Natural killer cell treated with Interleukin-12 subunit alpha and Interleukin-12 subunit beta and Interleukin-15 and Interleukin-18, amount 100 ng/mL, for 72 hours (primary cell): ENCODE measurements at regions not wholly inside any gene's neighbourhood (a gene's known extent, or its start where the extent isn't known, plus 50 kb on each side); places are given as distances from the start of the nearest gene placed in this dataset.

ENCODE experiments used
- ATAC-seq, 2 donors: fragments of 150-1000 bp; cut with Tn5 transposase in 1 of 2; sonication (Bioruptor Pico), chemical (Tn5 transposase) in 1 of 2; 2 replicates each; pipeline ENCODE4 v1.10.0; 2021
- DNase-seq: peaks from one replicate; pipeline ENCODE4 v3.0.0; 2022; ENCODE audit warnings: low spot score
- H3K27ac Mint-ChIP-seq, 2 donors: 1 replicate in 1 of 2; 2 replicates in 1 of 2; pipeline ENCODE4 v1.8.0; 2022; ENCODE audit warnings: mixed read lengths in 2 of 2, mild to moderate bottlenecking in 1 of 2, moderate library complexity in 1 of 2
- H3K27me3 Mint-ChIP-seq, 2 donors: 1 replicate in 1 of 2; 2 replicates in 1 of 2; pipeline ENCODE4 v1.8.0; 2022; ENCODE audit warnings: mixed read lengths in 2 of 2
- H3K36me3 Mint-ChIP-seq: one replicate; pipeline ENCODE4 v1.8.0; 2022; ENCODE audit warnings: mixed read lengths
- H3K4me1 Mint-ChIP-seq, 2 donors: 1 replicate in 1 of 2; 2 replicates in 1 of 2; pipeline ENCODE4 v1.8.0; 2022; ENCODE audit warnings: low read depth in 2 of 2, mixed read lengths in 2 of 2, mild to moderate bottlenecking in 1 of 2
- H3K4me3 Mint-ChIP-seq: one replicate; pipeline ENCODE4 v1.8.0; 2022; ENCODE audit warnings: mixed read lengths
- H3K9me3 Mint-ChIP-seq: 2 replicates; pipeline ENCODE4 v1.8.0; 2022; ENCODE audit warnings: mixed read lengths

DNA sequence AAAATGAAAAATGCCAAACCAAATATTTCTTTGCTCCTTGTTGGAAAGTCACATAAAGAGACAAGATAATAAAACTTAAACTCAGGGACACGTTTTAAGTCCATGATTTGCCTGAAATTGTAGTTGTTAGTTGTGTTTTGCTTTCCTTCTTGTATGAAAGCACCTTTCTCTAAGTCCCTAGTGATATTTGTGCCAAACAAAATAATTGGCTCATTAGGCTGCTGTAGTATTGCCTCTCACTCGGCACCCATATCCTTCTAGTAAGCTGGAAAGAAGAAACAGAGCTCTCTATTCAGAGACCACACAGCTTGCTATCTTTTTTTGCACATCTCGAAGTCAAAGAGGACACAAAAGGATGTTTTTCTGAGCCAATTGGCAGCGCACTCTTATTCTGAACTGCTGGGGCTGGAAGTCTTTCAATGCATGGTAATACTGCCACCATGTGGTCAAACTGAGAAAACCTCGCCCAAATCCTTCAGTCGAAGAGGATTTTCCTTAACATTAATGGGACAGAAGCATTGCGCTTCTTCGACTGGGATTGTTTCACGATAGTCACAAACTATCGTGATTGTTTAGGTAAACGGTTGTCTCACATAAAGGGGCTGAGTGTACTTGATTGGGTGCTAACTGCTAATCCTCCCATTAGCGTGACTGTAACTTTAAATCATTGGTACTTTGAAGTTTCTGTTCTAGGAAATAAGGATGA, 571.9 kb upstream of the LCORL start:
- H3K4me3 Mint-ChIP-seq, result no peak overlapping the region
- no peaks in the 10 kb centered on the region for H3K36me3 Mint-ChIP-seq
- no peaks in the 10 kb centered on the region for H3K9me3 Mint-ChIP-seq
- DNase-seq, result peak; percentile 70
- no peak overlapping the region for H3K27ac Mint-ChIP-seq
- ATAC-seq, result no peak
- H3K4me1 Mint-ChIP-seq, result peaks cover 5 to 6% of the 10 kb centered on the region in 2 donors
- peaks cover 6 to 8% of the 10 kb centered on the region in 2 donors for H3K27me3 Mint-ChIP-seq

DNA sequence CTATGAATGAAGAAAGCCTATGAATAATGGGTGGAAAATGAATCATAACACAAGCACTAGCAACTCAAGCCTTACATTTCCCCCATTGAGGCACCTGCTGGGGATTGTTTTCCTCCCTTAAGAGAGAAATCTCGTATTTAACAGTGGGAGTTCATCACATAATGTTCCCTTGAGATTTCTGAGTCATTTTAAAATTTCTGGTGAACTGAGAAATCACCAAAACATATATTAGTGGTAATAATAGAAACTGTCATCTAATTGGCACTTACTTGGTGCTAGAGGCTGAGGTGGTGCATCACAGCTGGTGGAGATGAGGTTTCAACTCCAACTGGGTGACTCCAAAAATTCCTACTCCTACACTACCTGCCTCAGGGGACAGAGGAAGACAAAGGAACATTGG, 561.3 kb upstream of the LCORL start:
- DNase-seq (no peak), ATAC-seq (no peak)
- Mint-ChIP-seq H3K27ac (no peak overlapping the region), H3K4me1 (no peaks in the 10 kb centered on the region), H3K27me3 (peaks cover 12 to 16% of the 10 kb centered on the region in 2 donors), H3K9me3 (no peaks in the 10 kb centered on the region), H3K36me3 (no peaks in the 10 kb centered on the region), H3K4me3 (no peak overlapping the region)

DNA sequence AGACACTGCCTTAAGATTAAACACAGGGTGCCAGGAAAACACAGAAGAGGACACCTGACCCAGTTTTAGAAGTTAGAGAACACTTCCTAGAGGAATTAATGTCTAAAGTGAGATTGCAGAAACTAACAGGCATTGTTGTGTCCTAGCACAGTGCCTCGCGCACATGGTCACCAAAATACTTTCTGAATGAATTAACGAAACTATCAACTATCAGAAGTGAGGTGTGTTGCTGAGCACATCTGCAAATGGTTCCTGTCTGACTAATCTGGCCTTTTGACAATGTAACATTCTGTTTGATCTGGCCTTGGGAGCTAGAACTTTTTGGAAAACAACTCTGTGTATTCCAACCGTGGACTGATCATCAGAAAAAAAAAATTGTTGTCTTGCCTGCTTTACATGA, 556.8 kb upstream of the LCORL start:
- ATAC-seq (no peak), DNase-seq (no peak)
- no peak overlapping the region for H3K4me3 Mint-ChIP-seq
- no peak overlapping the region for H3K27ac Mint-ChIP-seq
- peaks cover 4 to 19% of the 10 kb centered on the region in 2 donors for H3K27me3 Mint-ChIP-seq
- no peaks in the 10 kb centered on the region for H3K36me3 Mint-ChIP-seq
- no peaks in the 10 kb centered on the region for H3K4me1 Mint-ChIP-seq
- H3K9me3 Mint-ChIP-seq, result no peaks in the 10 kb centered on the region

DNA sequence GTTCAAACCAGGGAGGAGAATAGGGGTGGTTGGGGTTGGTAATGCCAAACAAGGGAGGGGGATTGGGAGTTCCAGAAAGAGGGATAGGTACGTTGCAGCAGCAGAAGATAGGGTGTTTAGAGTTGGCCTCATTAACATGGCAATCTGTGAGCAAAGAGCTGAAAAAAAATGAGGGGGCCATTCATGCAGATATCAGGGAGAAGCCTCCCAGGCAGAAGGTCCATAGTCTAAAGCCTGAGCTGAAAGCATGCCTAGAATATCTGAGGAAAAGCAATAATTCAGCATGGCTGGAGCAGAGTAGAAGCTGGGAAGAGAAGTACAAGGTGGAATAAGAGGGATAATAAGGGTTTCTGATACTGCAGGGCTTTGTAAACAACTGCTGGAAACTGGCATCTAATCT, 550.9 kb upstream of the LCORL start:
- Mint-ChIP-seq H3K4me1 (no peaks in the 10 kb centered on the region), H3K27ac (no peak overlapping the region), H3K4me3 (no peak overlapping the region), H3K9me3 (no peaks in the 10 kb centered on the region), H3K36me3 (no peaks in the 10 kb centered on the region), H3K27me3 (peaks cover 0 to 9% of the 10 kb centered on the region in 2 donors)
- ATAC-seq (no peak), DNase-seq (no peak)

DNA sequence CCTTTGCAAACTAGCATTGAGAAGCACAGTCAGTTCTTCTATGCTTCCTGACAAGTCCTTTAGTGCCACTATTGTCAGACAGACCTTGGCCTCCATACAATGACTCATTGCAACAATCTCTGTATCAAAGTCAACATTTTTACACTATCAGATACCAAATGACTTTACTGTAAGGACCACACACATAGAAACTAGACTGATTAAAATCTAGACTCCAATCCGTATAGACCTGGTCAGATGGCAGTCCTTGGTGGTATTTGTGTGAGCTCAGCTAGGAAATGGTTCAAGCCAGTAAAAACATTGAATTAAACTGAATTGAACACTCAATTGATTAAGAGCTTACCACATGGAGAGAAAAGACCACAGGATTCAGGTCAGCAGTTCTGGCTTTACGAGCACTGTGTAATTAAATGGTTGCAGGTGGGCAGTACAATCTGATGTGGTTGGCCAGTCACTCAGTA, 549.8 kb upstream of the LCORL start:
- Mint-ChIP-seq H3K4me3 (no peak overlapping the region), H3K4me1 (no peaks in the 10 kb centered on the region), H3K9me3 (no peaks in the 10 kb centered on the region), H3K27me3 (no peaks in the 10 kb centered on the region), H3K36me3 (no peaks in the 10 kb centered on the region), H3K27ac (no peak overlapping the region)
- ATAC-seq (no peak), DNase-seq (no peak)

DNA sequence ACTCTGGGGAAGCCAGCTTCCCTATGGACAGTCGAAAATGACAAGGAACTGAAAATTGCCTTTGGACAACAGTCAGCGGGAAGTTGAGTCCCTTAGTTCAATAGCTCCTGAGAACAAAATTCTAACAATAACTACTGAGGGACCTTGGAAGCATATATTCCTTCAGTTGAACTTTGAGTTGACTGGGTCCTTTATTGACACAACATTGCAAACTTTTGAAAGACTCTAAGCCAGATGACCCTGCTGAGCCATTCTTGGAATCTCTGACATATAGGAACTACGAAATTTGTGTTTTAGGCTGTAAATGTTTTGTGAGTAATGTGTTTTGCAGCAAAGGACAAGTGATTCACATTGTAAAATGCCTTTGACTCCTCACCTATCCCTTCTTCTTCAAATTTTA, 548.8 kb upstream of the LCORL start:
- Mint-ChIP-seq H3K27ac (no peak overlapping the region), H3K36me3 (no peaks in the 10 kb centered on the region), H3K9me3 (no peaks in the 10 kb centered on the region), H3K4me3 (no peak overlapping the region), H3K27me3 (no peaks in the 10 kb centered on the region), H3K4me1 (no peaks in the 10 kb centered on the region)
- DNase-seq, result no peak
- ATAC-seq, result no peak

DNA sequence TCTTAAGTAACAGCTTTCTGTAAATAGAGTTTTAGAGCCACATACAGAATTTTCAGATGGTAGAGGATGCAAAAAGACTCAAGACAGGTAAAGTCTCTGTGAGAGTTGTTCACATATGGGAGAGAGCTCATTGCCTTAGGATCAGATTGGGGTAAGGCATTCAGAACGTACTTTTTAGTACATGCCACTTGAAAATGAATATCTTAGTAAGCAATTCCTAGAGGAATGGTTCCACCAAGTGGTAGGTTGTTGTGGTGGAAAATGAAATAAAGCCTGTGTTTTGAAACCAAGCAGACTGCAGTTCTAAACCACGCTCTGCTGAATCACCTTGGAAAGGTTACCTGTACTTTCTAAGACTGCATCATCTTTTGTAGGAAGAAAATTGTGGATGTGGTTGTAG, 547.0 kb upstream of the LCORL start:
- H3K4me1 Mint-ChIP-seq, result no peaks in the 10 kb centered on the region
- DNase-seq, result no peak
- H3K27ac Mint-ChIP-seq, result no peak overlapping the region
- no peak for ATAC-seq
- H3K36me3 Mint-ChIP-seq, result no peaks in the 10 kb centered on the region
- H3K4me3 Mint-ChIP-seq, result no peak overlapping the region
- H3K27me3 Mint-ChIP-seq, result no peaks in the 10 kb centered on the region
- no peaks in the 10 kb centered on the region for H3K9me3 Mint-ChIP-seq

DNA sequence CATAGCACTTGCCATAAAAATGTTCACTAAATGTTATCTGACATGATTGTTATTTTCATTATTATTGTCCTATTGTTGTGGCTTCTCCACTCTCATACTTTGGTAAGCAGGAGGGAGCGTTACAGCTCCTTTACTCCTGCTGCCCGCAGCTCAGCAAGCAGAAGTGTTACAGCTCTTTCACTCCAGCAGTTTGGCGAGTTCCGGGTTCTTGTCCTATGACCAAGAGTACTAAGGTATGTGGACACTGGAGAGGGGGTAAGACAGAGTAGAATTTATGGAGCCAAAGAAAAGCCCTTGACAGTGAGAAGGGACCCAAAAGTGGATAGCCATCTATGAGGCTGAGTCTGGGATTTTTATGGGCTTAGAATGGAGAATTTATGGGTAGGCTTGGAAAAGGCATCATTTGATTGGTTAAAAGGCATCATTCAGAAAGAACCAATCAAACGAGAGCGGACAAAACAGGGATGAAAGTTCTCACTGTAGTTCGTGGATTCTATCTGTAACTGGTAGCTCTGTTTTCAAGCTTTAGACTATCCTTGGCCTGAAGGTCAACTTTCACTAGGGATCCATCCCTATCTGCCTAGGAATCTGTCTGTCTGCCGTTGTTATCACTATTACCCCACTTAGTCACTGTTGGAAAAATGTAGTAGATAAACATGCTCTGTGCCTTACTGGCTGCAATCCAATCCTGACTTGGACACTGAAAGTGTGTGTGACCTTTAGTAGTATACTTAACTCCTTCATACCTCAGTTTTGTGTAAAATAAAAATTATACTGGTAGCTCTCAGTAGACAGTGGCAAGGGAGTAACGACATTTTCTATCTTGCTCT, 545.6 kb upstream of the LCORL start:
- no peaks in the 10 kb centered on the region for H3K36me3 Mint-ChIP-seq
- H3K9me3 Mint-ChIP-seq, result peaks cover 2% of the 10 kb centered on the region
- no peak overlapping the region for H3K27ac Mint-ChIP-seq
- ATAC-seq (no peak), DNase-seq (no peak)
- no peak overlapping the region for H3K4me3 Mint-ChIP-seq
- no peaks in the 10 kb centered on the region for H3K27me3 Mint-ChIP-seq
- H3K4me1 Mint-ChIP-seq, result no peaks in the 10 kb centered on the region

DNA sequence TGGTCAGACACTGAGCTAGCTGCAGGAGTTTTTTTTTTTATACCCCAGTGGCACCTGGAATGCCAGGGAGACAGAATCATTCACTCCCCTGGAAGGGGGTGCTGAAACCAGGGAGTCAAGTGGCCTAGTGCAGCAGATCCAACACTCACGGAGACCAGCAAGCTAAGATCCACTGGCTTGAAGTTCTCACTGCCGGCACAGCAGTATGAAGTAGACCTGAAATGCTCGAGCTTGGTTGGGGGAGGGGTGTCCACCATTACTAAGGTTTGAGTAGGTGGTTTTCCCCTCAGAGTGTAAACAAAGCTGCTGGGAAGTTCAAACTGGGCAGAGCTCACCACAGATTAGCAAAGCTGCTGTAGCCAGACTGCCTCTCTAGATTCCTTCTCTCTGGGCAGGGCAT, 537.9 kb upstream of the LCORL start:
- Mint-ChIP-seq H3K36me3 (no peaks in the 10 kb centered on the region), H3K27me3 (peaks cover 0 to 7% of the 10 kb centered on the region in 2 donors), H3K4me1 (no peaks in the 10 kb centered on the region), H3K9me3 (peaks cover 20% of the 10 kb centered on the region), H3K4me3 (no peak overlapping the region), H3K27ac (no peak overlapping the region)
- no peak for DNase-seq
- no peak for ATAC-seq

DNA sequence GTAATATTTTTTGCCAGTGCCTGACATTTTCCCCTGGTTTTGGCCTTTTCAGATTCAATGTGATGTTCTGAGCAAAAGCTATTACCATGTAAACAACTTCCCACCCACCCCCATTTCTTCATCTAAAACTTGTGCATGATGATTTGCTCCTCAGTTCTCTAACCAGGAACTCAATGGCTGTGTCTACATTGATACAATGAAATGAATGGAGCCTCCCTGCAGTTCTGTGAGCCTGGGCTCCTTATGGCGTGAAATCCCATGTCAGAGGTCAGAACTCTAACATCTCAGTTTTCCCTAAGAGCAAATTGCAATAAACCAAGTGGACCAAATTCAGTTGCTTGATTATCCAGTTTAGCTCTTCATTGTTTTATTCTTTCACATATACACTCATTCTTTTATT, 534.8 kb upstream of the LCORL start:
- ATAC-seq (no peak), DNase-seq (no peak)
- H3K9me3 Mint-ChIP-seq, result peaks cover 18% of the 10 kb centered on the region
- H3K4me3 Mint-ChIP-seq, result no peak overlapping the region
- no peak overlapping the region for H3K27ac Mint-ChIP-seq
- no peaks in the 10 kb centered on the region for H3K36me3 Mint-ChIP-seq
- peaks cover 0 to 7% of the 10 kb centered on the region in 2 donors for H3K27me3 Mint-ChIP-seq
- H3K4me1 Mint-ChIP-seq, result no peaks in the 10 kb centered on the region

DNA sequence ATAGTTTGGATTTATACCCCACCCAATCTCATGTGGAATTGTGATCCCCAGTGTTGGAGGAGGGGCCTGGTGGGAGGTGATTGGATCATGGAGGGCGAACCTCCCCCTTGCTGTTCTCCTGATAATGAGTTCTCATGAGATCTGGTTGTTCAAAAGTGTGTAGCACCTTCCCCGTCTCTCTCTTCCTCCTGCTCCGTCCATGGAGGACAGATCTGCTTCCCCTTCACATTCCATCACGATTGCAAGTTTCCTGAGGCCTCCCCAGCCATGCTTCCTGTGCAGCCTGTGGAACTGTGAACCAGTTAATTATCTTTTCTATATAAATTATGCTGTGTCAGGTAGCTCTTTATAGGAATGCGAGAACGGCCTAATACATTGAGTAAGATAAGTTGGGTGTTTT, 518.8 kb upstream of the LCORL start:
- peaks cover 9% of the 10 kb centered on the region for H3K9me3 Mint-ChIP-seq
- no peak overlapping the region for H3K4me3 Mint-ChIP-seq
- no peak for DNase-seq
- H3K36me3 Mint-ChIP-seq, result no peaks in the 10 kb centered on the region
- H3K27ac Mint-ChIP-seq, result no peak overlapping the region
- H3K27me3 Mint-ChIP-seq, result no peaks in the 10 kb centered on the region
- no peak for ATAC-seq
- no peaks in the 10 kb centered on the region for H3K4me1 Mint-ChIP-seq

DNA sequence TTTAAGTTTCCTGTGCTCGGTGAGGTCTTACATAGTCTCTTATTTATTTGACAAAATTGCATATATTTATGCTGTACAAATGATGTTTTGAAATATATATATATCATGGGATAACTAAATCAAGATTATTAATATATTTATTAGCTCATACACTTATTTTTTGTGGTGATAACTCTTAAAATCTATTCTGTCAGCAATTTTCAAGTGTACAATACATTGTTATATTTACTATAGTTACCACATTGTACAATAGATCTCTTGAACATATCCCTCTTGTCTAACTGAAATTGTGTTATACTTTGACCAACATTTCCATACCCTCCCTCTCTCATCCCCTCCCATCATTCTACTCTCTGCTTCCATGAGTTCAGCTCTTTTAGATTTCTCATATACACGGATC, 516.6 kb upstream of the LCORL start:
- no peak for ATAC-seq
- Mint-ChIP-seq H3K4me1 (no peaks in the 10 kb centered on the region), H3K27ac (no peak overlapping the region), H3K27me3 (no peaks in the 10 kb centered on the region), H3K9me3 (peaks cover 17% of the 10 kb centered on the region), H3K4me3 (no peak overlapping the region), H3K36me3 (no peaks in the 10 kb centered on the region)
- DNase-seq, result no peak

DNA sequence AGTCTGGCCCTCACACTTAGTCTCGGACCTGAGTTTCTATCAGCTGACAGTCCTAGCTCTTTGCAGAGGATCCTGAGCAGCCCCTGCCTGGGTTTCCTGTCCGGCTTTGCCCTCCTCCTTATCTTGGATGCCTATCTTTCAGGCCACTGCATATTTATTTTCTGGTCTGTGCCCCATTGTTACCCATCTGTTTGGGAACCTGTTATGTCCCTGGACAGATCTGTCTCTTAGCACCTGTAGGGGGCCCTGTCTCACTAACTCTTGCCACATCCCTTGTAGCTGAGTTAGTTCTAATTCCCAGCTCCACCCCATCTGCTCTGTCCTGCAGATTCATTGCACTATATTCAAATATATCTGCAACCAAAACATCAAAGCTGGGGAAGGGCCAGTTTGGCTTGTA, 514.9 kb upstream of the LCORL start:
- Mint-ChIP-seq H3K9me3 (peaks cover 17% of the 10 kb centered on the region), H3K36me3 (no peaks in the 10 kb centered on the region), H3K4me3 (no peak overlapping the region), H3K27me3 (no peaks in the 10 kb centered on the region), H3K4me1 (no peaks in the 10 kb centered on the region), H3K27ac (no peak overlapping the region)
- DNase-seq (no peak), ATAC-seq (no peak)

DNA sequence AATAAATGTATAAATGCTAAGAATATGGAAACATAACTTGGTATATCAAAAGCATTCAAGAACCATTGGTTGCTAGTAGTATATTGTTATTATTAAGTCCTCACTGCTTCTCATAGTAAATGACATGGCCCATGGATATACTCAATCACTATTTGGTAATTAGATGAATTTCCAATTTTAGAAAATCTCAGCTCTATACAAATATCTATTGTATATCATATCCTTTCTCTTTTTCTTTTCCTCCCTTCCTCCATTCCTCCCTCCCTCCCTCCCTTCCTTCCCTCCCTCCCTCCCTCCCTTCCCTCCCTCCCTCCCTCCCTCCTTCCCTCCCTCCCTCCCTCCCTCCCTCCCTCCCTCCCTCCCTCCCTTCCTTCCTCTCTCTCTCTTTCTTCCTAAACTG, 514.4 kb upstream of the LCORL start:
- Mint-ChIP-seq H3K4me3 (no peak overlapping the region), H3K27ac (no peak overlapping the region), H3K9me3 (peaks cover 17% of the 10 kb centered on the region), H3K27me3 (no peaks in the 10 kb centered on the region), H3K4me1 (no peaks in the 10 kb centered on the region), H3K36me3 (no peaks in the 10 kb centered on the region)
- no peak for DNase-seq
- no peak for ATAC-seq
